NCI-H1105 treated with DMSO at 0.1 percent for 48 hours (cell line): ENCODE measurements at regions not wholly inside any gene's neighbourhood (a gene's known extent, or its start where the extent isn't known, plus 50 kb on each side); places are given as distances from the start of the nearest gene placed in this dataset.
"Not testable (repeated sequence)": the region's sequence is repeated elsewhere in the genome, so short reads cannot be mapped to it uniquely, and the experiment has no call there.

Source experiments
- DNase-seq: peaks from one replicate; lab custom pipeline; 2025; lab: John Stamatoyannopoulos, UW

DNA sequence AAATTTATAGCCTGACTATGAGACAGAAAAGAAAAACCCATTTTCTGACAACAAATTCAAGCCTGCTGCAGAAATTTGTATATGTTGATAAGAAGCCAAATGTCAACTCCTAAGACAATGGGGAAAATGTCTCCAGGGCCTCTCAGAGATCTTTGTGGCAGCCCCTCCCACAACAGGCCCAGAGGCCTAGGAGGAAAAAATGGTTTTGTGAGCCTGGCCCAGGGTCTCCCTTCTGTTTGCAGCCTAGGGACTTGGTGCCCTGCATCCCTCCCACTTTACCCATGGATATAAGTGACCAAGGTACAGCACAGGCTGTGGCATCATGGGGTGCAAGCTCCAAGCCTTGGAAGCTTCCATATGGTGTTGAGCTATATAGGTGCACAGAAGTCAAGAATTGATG, 740.2 kb downstream of the SEMA5A start:
- DNase-seq = no peak

DNA sequence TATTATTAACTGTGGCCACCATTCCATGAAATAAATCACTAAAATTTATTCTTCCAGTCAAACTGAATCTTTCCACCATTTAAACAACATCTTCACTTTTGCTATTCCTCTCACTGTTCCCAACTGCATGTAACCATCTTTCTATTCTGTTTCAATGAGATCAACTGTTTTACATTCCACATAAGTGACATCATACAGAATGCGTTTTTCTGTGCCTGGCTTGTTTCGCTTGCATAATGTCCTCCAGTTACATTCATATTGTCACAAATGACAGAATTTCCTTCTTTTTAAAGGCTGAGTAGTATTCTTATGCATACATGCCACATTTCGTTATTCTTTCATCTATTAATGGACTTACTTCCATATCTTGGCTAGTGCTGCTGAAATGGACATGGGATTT, 738.2 kb downstream of the SEMA5A start:
- no peak for DNase-seq

DNA sequence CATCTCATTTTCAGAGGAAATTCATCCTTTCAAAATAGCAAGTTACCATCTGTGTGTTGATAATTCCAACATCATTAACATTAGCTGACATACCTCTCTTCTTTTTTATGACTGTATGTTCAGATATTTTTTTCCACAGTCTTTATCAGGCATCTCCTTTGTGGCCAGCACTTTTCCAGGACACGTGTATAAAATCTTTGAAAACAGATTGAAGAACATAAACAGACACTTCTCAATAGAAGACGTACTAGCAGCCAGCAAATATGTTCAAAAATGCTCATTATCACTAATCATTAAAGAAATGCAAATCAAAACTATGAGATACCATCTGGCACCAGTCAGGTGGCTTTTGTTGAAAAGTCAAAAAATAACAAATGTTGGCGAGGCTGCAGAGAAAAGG, 734.3 kb downstream of the SEMA5A start:
- no peak for DNase-seq

DNA sequence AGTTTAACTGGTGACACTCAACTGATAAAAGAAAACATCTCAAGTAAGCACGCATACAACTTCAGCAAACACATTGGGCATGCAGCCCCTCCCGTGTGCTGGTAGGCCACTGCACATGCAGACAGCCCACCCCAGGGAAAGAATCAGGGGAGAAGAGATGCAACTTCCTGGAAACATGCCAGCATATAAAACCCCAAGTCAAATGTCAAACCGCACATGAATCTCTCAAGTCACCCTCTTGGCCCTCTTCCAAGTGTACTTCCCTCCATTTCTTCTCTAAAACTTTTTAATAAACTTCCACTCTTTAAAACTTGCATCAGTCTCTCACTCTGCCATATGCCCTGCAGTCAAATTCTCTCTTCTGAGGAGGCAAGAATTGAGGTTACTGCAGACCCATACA, 732.7 kb downstream of the SEMA5A start:
- no peak for DNase-seq

DNA sequence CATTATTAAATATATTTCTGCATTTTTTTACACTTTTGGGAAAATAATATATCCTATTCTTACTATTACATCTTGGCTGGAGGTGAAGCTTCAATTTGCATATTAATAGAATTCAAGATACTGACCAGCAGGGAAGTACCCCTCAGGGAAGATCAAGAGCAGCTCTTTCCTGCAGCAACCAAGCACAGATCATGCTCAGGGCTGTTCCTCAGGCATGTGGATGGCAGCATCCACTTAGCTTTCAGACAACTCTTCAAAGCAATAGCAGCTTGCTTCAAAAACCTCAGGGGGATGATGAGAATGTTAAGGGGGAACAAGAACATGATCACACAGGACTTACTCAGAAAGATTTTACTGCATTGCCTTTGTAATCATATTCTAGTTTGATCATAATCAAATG, 731.8 kb downstream of the SEMA5A start:
- DNase-seq = no peak

DNA sequence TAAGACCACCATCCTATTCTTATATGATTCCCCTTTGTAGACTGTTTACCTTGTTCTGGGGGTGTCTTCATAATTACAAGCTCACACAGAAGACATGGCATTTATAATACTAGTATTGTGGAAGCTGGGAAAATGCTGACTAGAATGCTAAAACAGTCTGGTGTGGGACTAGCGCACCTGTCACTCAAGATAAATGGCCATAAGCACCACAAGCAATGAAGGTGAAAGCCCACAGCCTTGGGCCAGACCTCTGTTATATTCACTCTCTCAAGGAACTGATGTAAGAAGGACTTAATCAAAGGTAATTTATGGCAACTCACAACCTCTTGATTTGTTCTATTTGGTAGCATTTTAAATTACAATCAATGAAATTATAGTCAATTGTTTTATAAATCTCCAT, 721.5 kb downstream of the SEMA5A start:
- DNase-seq = no peak

DNA sequence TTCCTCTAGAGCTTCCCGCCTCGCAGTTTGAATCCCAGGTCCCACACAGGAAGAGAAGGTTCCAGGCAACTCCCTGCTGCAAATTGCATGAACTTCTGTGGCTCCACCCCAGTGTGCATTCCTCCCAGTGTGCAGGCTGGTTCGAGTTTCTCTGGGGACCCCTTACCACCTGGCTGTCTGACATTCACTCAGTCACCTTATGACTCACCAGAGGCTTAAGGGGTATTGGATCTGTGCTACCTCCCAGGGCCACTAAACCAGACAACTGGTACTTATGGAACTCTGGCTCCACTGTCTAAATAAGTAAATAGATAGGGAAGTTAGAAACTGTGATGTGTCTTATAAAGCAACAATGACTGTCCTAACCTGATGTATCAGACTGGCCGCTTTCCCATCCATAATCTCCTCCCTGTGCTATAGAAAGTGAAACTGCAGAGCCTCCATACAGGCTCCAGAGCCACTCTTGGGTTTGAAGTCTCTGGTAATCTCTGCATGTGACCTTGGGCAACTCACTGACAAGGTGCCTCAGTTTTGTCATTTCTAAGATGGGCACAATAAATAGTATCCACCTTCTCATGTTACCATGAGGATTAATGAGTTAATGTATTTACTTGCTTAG, 720.6 kb downstream of the SEMA5A start:
- no peak for DNase-seq

DNA sequence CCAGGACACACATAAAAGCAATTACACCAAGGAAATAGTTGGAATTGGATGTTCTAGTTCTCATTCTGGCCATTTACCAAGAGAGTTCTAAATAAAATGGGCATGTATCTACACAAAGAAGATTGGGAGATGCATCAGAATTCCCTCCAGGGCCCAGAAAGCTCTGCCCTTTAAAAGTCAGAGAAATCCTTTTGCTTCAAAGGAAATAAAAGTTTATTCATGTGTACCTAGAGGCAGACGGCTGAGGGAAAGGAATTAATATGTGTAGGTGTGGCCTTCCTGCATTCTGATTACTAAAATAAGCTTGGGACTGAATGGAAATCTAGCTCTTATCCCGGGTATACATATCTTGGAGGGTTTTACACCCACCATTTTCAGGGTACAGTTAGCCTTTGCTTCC, 719.4 kb downstream of the SEMA5A start:
- no peak for DNase-seq

DNA sequence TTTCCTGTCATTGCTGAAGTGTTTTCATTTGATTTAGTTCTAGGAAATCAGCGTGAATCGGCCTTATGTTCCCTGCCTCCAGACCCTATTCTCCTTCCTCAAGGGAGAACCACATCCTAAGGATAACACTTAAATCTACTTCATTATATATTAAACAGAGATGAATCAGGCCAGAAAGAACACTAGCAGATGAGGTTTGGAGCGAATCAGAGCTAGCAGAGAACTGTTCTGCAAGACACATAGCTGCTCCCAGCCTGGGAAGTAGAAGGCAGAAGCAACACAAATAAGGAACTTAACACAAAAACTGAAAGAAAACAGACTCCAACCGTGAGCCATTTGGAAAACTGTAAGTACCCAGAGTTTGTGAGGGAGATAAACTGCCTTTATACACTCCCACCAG, 718.2 kb downstream of the SEMA5A start:
- no peak for DNase-seq

DNA sequence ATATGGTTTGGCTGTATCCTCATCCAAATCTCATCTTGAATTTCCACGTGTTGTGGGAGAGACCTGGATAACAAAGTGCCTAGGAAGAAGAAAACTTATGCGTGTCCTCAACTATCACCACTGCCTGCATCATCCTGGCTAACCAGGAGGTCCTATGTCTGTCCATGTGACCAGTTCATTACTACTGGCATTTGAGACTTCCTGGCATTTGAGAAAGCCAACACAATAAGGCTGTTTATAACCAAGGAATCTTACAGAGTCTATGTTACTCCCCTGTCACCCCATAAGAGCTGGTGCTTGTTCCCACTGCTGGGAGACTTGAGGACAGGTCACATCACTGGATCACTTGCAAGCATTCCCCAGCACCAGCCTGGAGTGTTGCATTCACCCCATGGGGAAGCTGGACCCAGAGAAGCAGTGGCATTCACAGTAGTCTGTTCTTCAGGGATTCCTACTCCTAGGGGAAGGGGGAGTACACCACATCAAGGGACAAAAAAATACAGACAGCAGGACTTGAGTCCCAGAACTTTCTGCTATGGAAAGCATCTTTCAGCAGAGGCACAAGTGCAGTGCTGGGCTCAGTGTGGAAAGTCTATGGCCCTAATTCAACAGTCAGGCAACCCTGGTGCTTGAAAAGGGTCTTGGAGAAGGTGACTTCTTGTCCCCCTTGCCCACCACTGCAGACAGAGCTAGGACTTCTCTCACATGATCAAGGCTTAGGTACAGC, 717.1 kb downstream of the SEMA5A start:
- no peak for DNase-seq

DNA sequence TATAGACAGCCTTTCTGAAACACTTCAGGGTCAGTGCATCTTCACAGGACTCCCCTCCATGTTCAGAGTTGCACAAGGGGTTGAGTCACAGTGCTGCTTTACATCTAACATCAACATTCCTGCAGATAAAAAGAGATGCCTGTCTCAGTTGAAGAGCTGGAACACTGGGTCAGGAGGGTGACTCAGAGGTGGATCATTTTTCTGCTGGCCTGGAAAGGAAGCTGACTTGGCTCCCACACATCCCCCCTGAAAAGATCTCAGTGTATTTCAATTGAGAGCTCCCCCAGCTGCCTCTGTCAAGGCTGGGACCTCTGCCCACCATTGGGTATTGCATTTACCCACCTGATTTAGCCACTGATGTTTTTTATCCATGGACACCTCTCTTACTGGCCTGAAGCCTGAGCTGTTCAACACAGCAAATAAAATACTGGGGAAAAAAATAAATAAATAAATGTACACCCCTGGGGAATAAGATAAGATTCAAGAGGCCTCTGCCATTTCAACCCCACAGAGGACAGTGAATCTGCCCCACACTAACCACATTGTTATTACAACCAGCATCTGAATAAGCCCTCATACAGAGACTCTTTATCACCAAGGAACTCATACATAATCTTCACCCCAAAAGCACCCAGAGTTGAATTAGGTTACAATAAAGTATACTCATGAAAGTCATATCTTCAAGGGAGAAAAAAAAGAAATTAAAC, 716.4 kb downstream of the SEMA5A start:
- DNase-seq = no peak

DNA sequence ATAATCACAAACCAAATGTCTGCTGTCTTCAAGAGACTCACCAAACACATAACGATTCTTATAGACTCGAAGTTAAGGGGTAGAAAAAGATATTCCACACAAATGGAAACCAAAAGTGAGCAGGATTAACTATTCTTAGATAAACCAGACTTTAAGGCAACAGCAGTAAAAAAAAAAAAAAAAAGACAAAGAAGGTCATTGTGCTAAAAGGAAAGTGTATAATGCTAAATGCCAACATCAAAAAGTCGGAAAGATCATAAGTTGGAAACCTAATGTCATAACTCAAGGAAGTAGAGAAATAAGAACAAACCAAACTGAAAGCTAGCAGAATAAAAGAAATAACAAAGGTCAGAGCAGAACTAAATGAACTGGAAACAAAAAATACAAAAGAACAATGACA, 714.6 kb downstream of the SEMA5A start:
- DNase-seq = no peak

DNA sequence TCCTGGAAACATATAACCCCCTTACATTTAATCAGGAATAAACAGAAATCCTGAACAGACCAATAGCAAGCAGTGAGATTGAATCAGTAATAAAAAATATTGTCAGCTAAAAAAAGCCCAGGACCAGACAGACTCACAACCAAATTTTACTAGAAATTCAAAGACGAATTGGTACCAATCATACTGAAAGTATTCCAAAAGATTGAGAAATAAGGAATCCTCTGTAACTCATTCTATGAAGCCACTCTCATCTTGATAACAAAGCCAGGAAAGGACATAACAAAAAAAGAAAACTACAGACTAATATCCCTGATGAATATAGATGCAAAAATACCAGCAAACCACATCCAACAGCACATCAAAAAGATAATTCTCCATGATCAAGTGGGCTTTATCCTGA, 714.0 kb downstream of the SEMA5A start:
- no peak for DNase-seq

DNA sequence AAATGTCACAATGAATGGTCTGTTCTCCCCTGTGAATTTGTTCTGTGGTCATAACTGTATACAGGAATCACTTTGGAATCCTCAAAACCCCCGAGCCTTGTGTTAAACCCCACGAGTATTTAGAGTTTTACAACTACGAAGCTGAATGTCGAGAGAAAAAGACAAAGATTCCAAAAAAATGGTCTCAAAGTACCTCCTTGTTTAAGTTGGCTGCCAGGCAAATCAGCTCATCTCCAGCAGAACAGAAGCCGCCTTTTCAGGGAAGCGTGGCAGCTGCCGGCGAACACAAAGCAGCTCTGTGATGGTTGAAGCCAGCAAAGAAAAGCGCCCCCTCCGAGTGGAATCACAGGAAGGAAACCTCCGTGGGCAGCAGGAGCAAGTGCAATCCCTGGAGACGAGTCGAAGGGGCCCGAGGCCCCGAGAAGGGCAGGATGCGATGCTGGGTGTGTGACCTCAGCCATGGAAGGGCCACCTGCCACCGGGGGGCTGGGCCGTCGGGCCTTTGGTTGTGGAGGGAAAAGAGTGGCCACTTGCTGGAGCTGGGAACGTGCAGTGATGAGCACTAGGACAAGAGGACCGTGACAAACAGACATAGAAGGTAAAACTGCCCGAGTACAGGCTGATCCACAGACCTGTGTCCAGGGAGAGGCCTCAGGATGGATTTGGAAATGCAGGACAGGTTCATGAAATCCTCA, 706.4 kb downstream of the SEMA5A start:
- no peak for DNase-seq

DNA sequence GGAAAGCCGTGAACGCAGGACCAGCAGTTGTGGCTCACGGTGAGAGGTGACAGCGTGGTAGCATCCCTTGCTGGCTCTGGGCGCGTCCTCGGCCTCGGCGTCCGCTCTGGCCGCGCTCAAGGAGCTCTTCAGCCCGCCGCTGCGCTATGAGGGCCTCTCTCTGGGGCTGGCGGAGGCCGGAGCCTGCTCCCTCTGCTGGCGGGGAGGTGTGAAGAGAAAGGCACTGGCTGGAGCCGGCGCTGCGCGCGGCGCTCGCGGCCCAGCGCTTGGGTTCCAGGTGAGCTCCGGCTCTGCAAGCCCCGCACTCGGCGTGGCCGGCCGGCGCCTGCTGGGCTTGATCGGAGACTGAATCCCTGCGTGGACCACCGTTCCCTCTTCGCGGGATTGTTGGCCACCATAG, 705.6 kb downstream of the SEMA5A start:
- DNase-seq = no peak

DNA sequence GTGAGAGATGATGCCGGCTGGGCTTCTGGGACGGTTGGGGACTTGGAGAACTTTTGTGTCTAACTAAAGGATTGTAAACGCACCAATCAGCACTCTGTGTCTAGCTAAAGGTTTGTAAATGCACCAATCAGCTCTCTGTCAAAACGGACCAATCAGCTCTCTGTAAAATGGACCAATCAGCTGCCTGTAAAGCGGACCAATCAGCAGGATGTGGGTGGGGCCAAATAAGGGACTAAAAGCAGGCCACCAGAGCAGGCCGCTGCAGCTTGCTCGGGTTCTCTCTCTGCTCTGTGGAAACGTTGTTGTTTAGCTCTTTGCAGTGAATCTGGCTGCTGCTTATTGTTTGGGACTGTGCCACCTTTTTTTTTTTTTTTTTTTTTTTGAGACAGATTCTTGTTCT, 705.1 kb downstream of the SEMA5A start:
- DNase-seq = not testable (repeated sequence)

DNA sequence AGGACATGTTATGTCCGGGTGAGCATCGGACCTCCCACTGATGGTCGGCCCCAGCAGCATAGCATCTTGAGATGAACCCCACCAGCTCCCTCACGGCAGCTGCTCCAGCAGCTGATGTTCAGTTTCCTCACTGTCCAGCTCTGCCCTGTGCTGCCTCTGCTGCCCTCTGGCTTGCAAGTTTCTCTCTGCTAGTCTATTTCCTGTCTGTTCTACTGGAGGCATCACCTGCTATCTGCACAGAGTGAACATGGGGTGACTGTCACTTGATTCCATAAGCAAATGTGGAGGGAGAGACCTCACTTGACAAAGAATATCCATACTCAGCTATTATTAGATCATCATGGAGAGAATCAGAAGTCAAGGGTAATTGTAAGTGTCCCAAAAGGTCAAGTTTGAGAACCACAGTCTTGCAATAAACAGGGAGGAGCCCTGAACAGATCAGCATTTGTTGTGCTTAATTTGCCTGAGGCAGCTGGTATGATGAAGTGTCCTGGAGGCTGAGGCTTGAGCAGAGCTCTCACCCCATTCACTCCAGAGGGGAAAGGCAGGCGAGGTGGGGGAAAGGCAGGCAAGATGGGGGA, 702.8 kb downstream of the SEMA5A start:
- no peak for DNase-seq

DNA sequence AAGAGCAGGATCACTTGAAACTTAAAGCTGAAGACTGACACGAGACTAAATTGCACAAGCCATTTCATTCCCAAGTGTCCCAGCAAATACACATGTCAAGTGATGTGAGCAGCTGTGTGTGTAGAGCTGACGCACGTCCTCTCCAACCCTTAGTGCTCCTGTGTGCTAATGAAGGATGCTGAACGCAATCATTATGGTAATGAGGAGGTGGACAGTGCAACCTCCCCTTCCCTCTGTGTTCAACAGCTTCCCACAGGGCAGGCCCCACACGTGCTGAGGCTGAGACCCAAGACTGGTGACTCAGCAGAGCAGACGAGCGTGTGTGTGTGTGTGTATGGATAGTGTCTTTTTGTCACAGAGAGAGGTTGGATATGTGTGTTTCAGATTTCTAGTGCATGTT, 702.1 kb downstream of the SEMA5A start:
- DNase-seq = no peak

DNA sequence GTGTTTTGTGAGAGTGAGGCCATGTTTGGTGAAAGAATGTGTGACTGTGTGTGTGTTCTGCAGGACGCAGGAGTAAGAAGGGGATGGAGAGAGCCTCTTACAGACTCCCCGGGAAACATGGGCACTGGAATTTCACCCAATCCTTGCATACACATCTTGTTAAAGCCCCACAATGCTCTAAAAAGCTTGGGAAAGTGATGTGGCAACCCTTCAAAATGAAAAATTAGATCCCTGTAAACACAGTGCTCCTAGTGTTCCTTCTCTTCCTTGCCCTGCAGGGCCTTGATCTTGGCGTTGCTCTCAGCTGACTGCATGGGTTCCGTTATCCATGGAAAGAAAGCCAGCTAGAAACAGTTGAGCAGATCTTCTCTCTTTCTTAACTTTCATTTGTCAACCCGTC, 701.7 kb downstream of the SEMA5A start:
- DNase-seq = no peak

DNA sequence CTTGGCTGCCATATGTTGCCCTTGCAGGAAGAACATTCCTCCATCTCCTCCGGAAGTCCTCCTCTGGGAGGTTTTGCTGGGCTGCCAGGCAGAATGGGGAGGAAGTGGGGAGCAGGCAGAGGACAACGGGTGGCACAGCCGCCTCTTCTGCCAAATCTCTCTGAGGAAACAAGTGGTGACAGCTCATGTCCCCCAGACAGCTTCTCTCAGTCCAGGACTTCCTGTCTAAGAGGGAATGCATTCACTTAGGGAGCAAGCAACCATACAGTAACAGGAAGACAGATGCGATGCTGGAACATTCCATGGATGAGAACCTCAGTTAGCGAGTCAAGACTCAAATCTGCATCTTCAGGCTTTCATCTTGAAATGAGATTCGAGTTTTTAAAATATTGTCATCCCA, 701.0 kb downstream of the SEMA5A start:
- no peak for DNase-seq

DNA sequence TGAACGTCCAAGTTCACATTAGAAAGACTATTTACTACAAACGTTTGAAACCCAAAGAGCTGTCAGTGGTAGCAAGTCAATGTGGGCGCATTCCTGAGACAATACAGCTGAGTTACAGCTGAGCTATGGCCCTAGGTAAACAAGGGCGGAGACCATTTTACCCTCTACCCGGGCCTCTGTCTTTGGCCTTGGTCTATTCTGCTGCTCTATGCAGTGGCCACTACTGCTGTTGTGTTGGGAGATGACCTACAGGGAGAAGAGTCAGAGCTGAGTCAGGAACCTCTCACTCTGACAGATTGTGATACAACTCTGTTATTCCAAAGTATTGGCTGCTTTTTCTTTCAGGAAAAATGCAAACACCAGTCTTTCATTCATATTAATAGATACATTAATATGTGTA, 700.6 kb downstream of the SEMA5A start:
- no peak for DNase-seq

DNA sequence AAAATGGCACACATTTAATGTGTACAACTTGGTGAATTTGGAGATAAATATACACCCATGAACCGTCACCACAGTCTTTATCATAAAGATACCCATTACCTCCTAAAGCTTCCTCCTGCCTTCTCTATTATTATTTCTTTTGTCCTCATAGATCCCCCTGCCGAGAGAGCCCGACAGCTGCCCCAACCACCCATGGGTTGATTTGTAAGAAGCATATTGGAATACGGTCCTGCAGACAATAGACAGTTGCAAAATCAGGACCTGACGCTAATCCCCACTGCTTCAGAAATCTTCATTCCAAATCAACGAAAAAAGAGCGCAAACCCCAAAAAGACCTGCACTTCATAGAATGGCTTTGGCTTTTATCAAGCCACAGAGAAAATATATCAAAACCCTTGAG, 697.5 kb downstream of the SEMA5A start:
- no peak for DNase-seq
